HCT116 (cell line): ENCODE measurements at regions not wholly inside any gene's neighbourhood (a gene's known extent, or its start where the extent isn't known, plus 50 kb on each side); places are given as distances from the start of the nearest gene placed in this dataset.

Experiments
- ATAC-seq: fragments of 200-7000 bp; cut with Tn5 transposase; 2 replicates; pipeline ENCODE4 v1.9.1; 2020; ENCODE audit warnings: mild to moderate bottlenecking, moderate library complexity
- BruUV-seq: library from RNA; stranded (reverse); fragments of 400-500 nt; replicated peaks from 2 replicates; lab custom pipeline; 2021; lab: Mats Ljungman, UMichigan
- CTCF ChIA-PET: fragments of 300-600 bp; sonication (Branson Sonifier 250); formaldehyde crosslinking; loops from one replicate; lab custom pipeline; 2021; ENCODE audit warnings: antibody characterized with exemption; lab: Charles Lee
- POLR2A ChIA-PET: fragments of 300-600, 350-600 bp; sonication (Branson Sonifier 250); formaldehyde crosslinking; loops from one replicate; lab custom pipeline; 2021; ENCODE audit warnings: antibody characterized with exemption; lab: Charles Lee
- RAD21 ChIA-PET, 2 experiments: fragments of 300-600 bp; sonication (Branson Sonifier 250); formaldehyde crosslinking; loops; one replicate each; lab custom pipeline; 2023; ENCODE audit warnings: low total read pairs in 2 of 2; ENCODE audit not compliant: uncharacterized antibody in 2 of 2, unreplicated experiment in 2 of 2, low non-redundant PET in 1 of 2; lab: Charles Lee
- DNase-seq: peaks from one replicate; pipeline ENCODE4 v3.0.0-alpha.2; 2010; ENCODE audit warnings: low read depth, low spot score
- H2AFZ ChIP-seq: fragments of 200-600 bp; shearing (Covaris generic), sonication (generic); 2 replicates; pipeline ENCODE4 v1.6.1; 2017; ENCODE audit warnings: low read depth, mixed run types, mixed read lengths, antibody characterized with exemption, low read length; ENCODE audit not compliant: poor library complexity, severe bottlenecking
- H3K27ac ChIP-seq: 2 replicates; pipeline ENCODE4 v1.5.1; 2012; ENCODE audit warnings: low read depth, low read length
- H3K27me3 ChIP-seq: fragments of 200-600 bp; sonication (generic); 2 replicates; pipeline ENCODE4 v1.6.1; 2016; ENCODE audit warnings: mixed run types, low read length, mixed read lengths; ENCODE audit not compliant: insufficient read depth
- H3K36me3 ChIP-seq, 2 experiments: fragments of 200-500 bp in 1 of 2; fragments of 200-600 bp in 1 of 2; sonication (Bioruptor generic) in 1 of 2; sonication (generic) in 1 of 2; 2 replicates each; pipeline versions ENCODE4 v1.5.1 to v1.6.1; 2014 to 2016; ENCODE audit warnings: low read length in 2 of 2, inconsistent platforms in 1 of 2, mixed read lengths in 1 of 2, mixed run types in 1 of 2; ENCODE audit not compliant: insufficient read depth in 2 of 2, control insufficient read depth in 1 of 2
- H3K4me1 ChIP-seq, 2 experiments: fragments of 200-600 bp in 1 of 2; sonication (generic) in 1 of 2; 2 replicates each; pipeline versions ENCODE4 v1.5.1 to v1.6.1; 2012 to 2017; ENCODE audit warnings: low read length in 2 of 2, inconsistent platforms in 1 of 2, mild to moderate bottlenecking in 1 of 2, mixed read lengths in 1 of 2, mixed run types in 1 of 2, moderate library complexity in 1 of 2; ENCODE audit not compliant: insufficient read depth in 2 of 2, control insufficient read depth in 1 of 2
- H3K4me2 ChIP-seq: fragments of 200-600 bp; sonication (generic); 2 replicates; pipeline ENCODE4 v1.6.1; 2017; ENCODE audit warnings: mixed run types, low read length, mixed read lengths
- H3K4me3 ChIP-seq, 2 experiments: fragments of 200-600 bp in 1 of 2; sonication (generic) in 1 of 2; replicated peaks in 1 of 2; 2 replicates each; pipeline ENCODE4 v1.5.1; 2011 to 2016; ENCODE audit warnings: low read length in 2 of 2, control low read depth in 1 of 2, low read depth in 1 of 2, mild to moderate bottlenecking in 1 of 2, mixed read lengths in 1 of 2, mixed run types in 1 of 2
- H3K79me2 ChIP-seq: fragments of 200-600 bp; sonication (generic); 2 replicates; pipeline ENCODE4 v1.6.1; 2017; ENCODE audit warnings: mild to moderate bottlenecking, mixed run types, low read length, moderate library complexity, mixed read lengths; ENCODE audit not compliant: insufficient read depth
- H3K9ac ChIP-seq: fragments of 200-600 bp; sonication (generic); 2 replicates; pipeline ENCODE4 v1.6.1; 2016; ENCODE audit warnings: low read length, mixed read lengths
- H3K9me2 ChIP-seq: fragments of 200-600 bp; sonication (generic), shearing (Covaris generic); 2 replicates; pipeline ENCODE4 v1.6.1; 2017; ENCODE audit warnings: mixed run types, mild to moderate bottlenecking, moderate library complexity; ENCODE audit not compliant: insufficient read depth
- H3K9me3 ChIP-seq, 2 experiments: fragments of 200-500 bp in 1 of 2; fragments of 200-600 bp in 1 of 2; sonication (Bioruptor generic) in 1 of 2; sonication (generic) in 1 of 2; 2 replicates each; pipeline ENCODE4 v1.6.1; 2014 to 2017; ENCODE audit warnings: low read length in 2 of 2, mixed read lengths in 2 of 2, inconsistent platforms in 1 of 2, low read depth in 1 of 2, mild to moderate bottlenecking in 1 of 2, mixed run types in 1 of 2, moderate library complexity in 1 of 2; ENCODE audit not compliant: control insufficient read depth in 1 of 2, insufficient read depth in 1 of 2
- H4K20me1 ChIP-seq: fragments of 200-600 bp; sonication (generic), shearing (Covaris generic); 2 replicates; pipeline ENCODE4 v1.6.1; 2017; ENCODE audit warnings: mixed run types, mild to moderate bottlenecking, moderate library complexity; ENCODE audit not compliant: insufficient read depth
- CBX3 ChIP-seq: IDR thresholded peaks from 2 replicates; pipeline ENCODE4 v1.6.1; 2012; ENCODE audit warnings: low read depth
- CEBPB ChIP-seq: IDR thresholded peaks from 2 replicates; pipeline ENCODE4 v1.6.1; 2012; ENCODE audit warnings: low read depth
- EZH2 ChIP-seq: fragments of 200-600 bp; sonication (generic); IDR thresholded peaks from 2 replicates; pipeline ENCODE4 v1.6.1; 2017; ENCODE audit warnings: antibody characterized with exemption, mixed run types
- FOSL1 ChIP-seq: IDR thresholded peaks from 2 replicates; pipeline ENCODE4 v1.6.1; 2012; ENCODE audit warnings: low read depth
- JUND ChIP-seq: IDR thresholded peaks from 2 replicates; pipeline ENCODE4 v1.6.1; 2012
- POLR2A ChIP-seq: IDR thresholded peaks from 2 replicates; pipeline ENCODE4 v1.7.0; 2011; ENCODE audit warnings: borderline replicate concordance; ENCODE audit not compliant: insufficient read depth, insufficient read length; ENCODE audit errors: extremely low read depth
- POLR2AphosphoS5 ChIP-seq: IDR thresholded peaks from 2 replicates; pipeline ENCODE4 v1.6.1; 2011; ENCODE audit warnings: mild to moderate bottlenecking, low read depth, low read length, moderate library complexity
- SIN3A ChIP-seq: IDR thresholded peaks from 2 replicates; pipeline ENCODE4 v1.6.1; 2012; ENCODE audit warnings: low read depth
- TCF7L2 ChIP-seq: IDR thresholded peaks from 2 replicates; pipeline ENCODE4 v1.7.0; 2011; ENCODE audit warnings: borderline replicate concordance, inconsistent platforms; ENCODE audit not compliant: insufficient read depth, insufficient read length; ENCODE audit errors: extremely low read depth
- YY1 ChIP-seq: IDR thresholded peaks from 2 replicates; pipeline ENCODE4 v1.6.1; 2011; ENCODE audit warnings: low read length, low read depth, moderate library complexity, mild to moderate bottlenecking; ENCODE audit not compliant: insufficient replicate concordance; ENCODE audit errors: extremely low read depth
- ZFX ChIP-seq: fragments of 450-650 bp; IDR thresholded peaks from 2 replicates; pipeline ENCODE4 v1.6.1; 2017
- ZNF274 ChIP-seq: fragments of 200-500 bp; sonication (Bioruptor generic); IDR thresholded peaks from 2 replicates; pipeline ENCODE4 v1.6.1; 2014; ENCODE audit warnings: mild to moderate bottlenecking, low read depth, low read length, inconsistent platforms
- intact Hi-C: fragments of 100-400 bp; cut with micrococcal nuclease; formaldehyde crosslinking; loops from 2 replicates; pipeline ENCODE4 v1.10.0; 2022
- TF ChIP-seq, protein P1 (sequence below): IDR thresholded peaks from 2 replicates; pipeline ENCODE4 v1.6.1; 2012

DNA sequence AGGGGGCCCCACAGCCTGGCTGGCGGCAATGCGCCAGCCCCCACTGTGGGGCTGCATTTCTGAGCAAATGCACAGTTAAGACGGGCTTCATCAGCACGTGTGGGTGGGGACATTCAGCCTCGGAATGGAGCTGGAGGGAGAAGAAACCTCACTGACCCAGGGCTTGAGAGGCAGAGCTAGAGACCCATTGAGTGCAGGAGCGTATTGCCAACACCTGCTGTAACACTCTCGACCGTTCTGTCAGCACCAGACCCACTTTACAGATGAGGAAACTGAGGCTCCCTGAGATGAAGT lies 200.9 kb upstream of the RAB6C start (continued):
- TF ChIP-seq, protein P1, sequence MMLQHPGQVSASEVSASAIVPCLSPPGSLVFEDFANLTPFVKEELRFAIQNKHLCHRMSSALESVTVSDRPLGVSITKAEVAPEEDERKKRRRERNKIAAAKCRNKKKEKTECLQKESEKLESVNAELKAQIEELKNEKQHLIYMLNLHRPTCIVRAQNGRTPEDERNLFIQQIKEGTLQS = no peak
- TF ChIP-seq ZNF274 (no peak), FOSL1 (no peak)

DNA sequence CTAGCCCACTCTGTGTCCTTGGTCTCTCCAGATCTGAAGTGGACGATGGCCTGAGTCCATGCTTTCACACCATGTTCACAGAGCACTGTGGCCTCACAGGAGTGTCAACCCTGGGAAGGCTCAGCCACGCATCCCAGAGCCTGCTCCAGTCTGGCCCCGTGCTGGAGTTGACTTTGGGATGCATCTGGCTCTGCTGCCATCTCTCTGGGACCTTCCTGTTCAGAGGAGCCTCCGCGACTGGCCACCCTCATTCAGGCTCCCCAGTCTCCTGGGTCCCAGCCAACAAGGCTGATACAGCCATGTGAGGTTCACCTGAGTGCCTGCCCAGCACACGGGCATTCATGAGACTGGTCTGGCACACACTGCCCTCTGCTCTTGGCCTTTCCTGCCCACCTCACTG lies 199.7 kb upstream of the RAB6C start:
- no TSS peak for BruUV-seq
- ATAC-seq (no peak), DNase-seq (no peak)
- no peak overlapping the region for H3K4me3 ChIP-seq
- no peak overlapping the region for H3K9ac ChIP-seq
- ChIA-PET POLR2A (no interaction called here), RAD21 (no interaction called here), CTCF (no interaction called here)
- H4K20me1 ChIP-seq = no peaks in the 10 kb centered on the region
- H3K27ac ChIP-seq = no peak overlapping the region
- TF ChIP-seq POLR2AphosphoS5 (no peak), SIN3A (no peak), EZH2 (no peak), TCF7L2 (no peak), CBX3 (no peak), YY1 (no peak), ZNF274 (no peak), ZFX (no peak), JUND (no peak), POLR2A (no peak), CEBPB (no peak)
- TF ChIP-seq, protein P1 = no peak
- H3K4me2 ChIP-seq = no peak overlapping the region
- H3K36me3 ChIP-seq = no peaks in the 10 kb centered on the region
- H3K27me3 ChIP-seq = peaks cover 44% of the 10 kb centered on the region
- H3K79me2 ChIP-seq = no peaks in the 10 kb centered on the region
- no peaks in the 10 kb centered on the region for H3K4me1 ChIP-seq
- no peaks in the 10 kb centered on the region for H3K9me3 ChIP-seq
- H3K9me2 ChIP-seq = no peaks in the 10 kb centered on the region
- intact Hi-C loops = no loop called here
- no peak overlapping the region for H2AFZ ChIP-seq
